H1 (cell line): ENCODE measurements at regions not wholly inside any gene's neighbourhood (a gene's known extent, or its start where the extent isn't known, plus 50 kb on each side); places are given as distances from the start of the nearest gene placed in this dataset.

Source experiments
- CTCF ChIA-PET: fragments of 300-600 bp; sonication (Branson Sonifier 250); formaldehyde crosslinking; loops from one replicate; lab custom pipeline; 2021; ENCODE audit not compliant: partially characterized antibody; lab: Charles Lee
- POLR2A ChIA-PET: fragments of 300-600 bp; sonication (Branson Sonifier 250); formaldehyde crosslinking; loops from one replicate; lab custom pipeline; 2021; ENCODE audit warnings: inconsistent platforms; ENCODE audit not compliant: partially characterized antibody; lab: Charles Lee
- DNase-seq, 2 experiments: peaks; one replicate each; pipeline versions ENCODE4 v3.0.0 to v3.0.0-alpha.2; 2010 to 2022; ENCODE audit warnings: low spot score in 2 of 2, low read depth in 1 of 2, mixed read lengths in 1 of 2
- FAIRE-seq: peaks from 2 replicates; lab custom pipeline; 2011; peaks lifted over from hg19 to GRCh38; lab: Jason Lieb, UNC
- H2AFZ ChIP-seq: 2 replicates; pipeline ENCODE4 v1.8.1; 2012; ENCODE audit warnings: low read length, inconsistent platforms
- H2AK5ac ChIP-seq: 2 replicates; pipeline ENCODE4 v1.6.1; 2013; ENCODE audit warnings: low read depth, low read length
- H2BK120ac ChIP-seq: replicated peaks from 2 replicates; pipeline ENCODE3; 2013; ENCODE audit warnings: low read depth, low read length, inconsistent platforms
- H2BK12ac ChIP-seq: 2 replicates; pipeline ENCODE4 v1.6.1; 2013; ENCODE audit warnings: low read depth, low read length
- H2BK15ac ChIP-seq: 2 replicates; pipeline ENCODE4 v1.6.1; 2013; ENCODE audit warnings: low read length
- H2BK20ac ChIP-seq: 2 replicates; pipeline ENCODE4 v1.6.1; 2013; ENCODE audit warnings: low read length
- H2BK5ac ChIP-seq: 2 replicates; pipeline ENCODE4 v1.6.1; 2013; ENCODE audit warnings: low read depth, low read length
- H3K14ac ChIP-seq: 2 replicates; pipeline ENCODE4 v1.6.1; 2013; ENCODE audit warnings: inconsistent platforms; ENCODE audit not compliant: insufficient read length
- H3K18ac ChIP-seq: 2 replicates; pipeline ENCODE4 v1.6.1; 2013; ENCODE audit warnings: low read length; ENCODE audit errors: extremely low read depth
- H3K23ac ChIP-seq: 2 replicates; pipeline ENCODE4 v1.6.1; 2013; ENCODE audit warnings: inconsistent platforms; ENCODE audit not compliant: insufficient read length
- H3K23me2 ChIP-seq: 2 replicates; pipeline ENCODE4 v1.6.1; 2013; ENCODE audit warnings: low read depth, low read length
- H3K27ac ChIP-seq: 2 replicates; pipeline ENCODE4 v1.6.1; 2011; ENCODE audit warnings: low read depth, low read length, inconsistent platforms
- H3K27me3 ChIP-seq, 4 experiments: replicated peaks in 1 of 4; 1 replicate in 1 of 4; 2 replicates in 3 of 4; pipeline versions ENCODE4 v1.6.1 to v1.8.1; 2011 to 2013; ENCODE audit warnings: low read length in 3 of 4, mild to moderate bottlenecking in 3 of 4, inconsistent platforms in 2 of 4, mixed read lengths in 2 of 4, moderate library complexity in 1 of 4; ENCODE audit not compliant: control insufficient read depth in 3 of 4, insufficient read depth in 3 of 4; ENCODE audit errors: extremely low read depth in 1 of 4
- H3K36me3 ChIP-seq, 4 experiments: 2 replicates each; pipeline versions ENCODE4 v1.6.1 to v1.8.1; 2011 to 2013; ENCODE audit warnings: mild to moderate bottlenecking in 4 of 4, low read length in 3 of 4, moderate library complexity in 2 of 4, control low read depth in 1 of 4, inconsistent platforms in 1 of 4; ENCODE audit not compliant: insufficient read depth in 4 of 4, control insufficient read depth in 2 of 4
- H3K4ac ChIP-seq: replicated peaks from 2 replicates; pipeline ENCODE3; 2013; ENCODE audit warnings: low read length, low read depth, mixed read lengths, inconsistent platforms; ENCODE audit not compliant: insufficient read length
- H3K4me1 ChIP-seq, 4 experiments: replicated peaks in 1 of 4; 1 replicate in 1 of 4; 2 replicates in 3 of 4; pipeline versions ENCODE4 v1.6.1 to v1.8.1; 2011 to 2013; ENCODE audit warnings: low read length in 3 of 4, inconsistent platforms in 2 of 4, mixed read lengths in 1 of 4; ENCODE audit not compliant: insufficient read depth in 4 of 4, control insufficient read depth in 3 of 4
- H3K4me2 ChIP-seq, 2 experiments: 2 replicates each; pipeline versions ENCODE4 v1.6.1 to v1.8.1; 2011 to 2013; ENCODE audit warnings: low read depth in 2 of 2, low read length in 2 of 2, control low read depth in 1 of 2, inconsistent platforms in 1 of 2, mild to moderate bottlenecking in 1 of 2; ENCODE audit not compliant: insufficient read depth in 1 of 2
- H3K4me3 ChIP-seq, 4 experiments: fragments of 200-600, 300-600 bp in 1 of 4; sonication (generic), shearing (Covaris generic), sonication (Bioruptor Twin) in 1 of 4; 2 replicates each; pipeline versions ENCODE4 v1.5.1 to v1.8.1; 2011 to 2016; ENCODE audit warnings: low read length in 4 of 4, low read depth in 3 of 4, control low read depth in 2 of 4, inconsistent platforms in 2 of 4, mild to moderate bottlenecking in 2 of 4, mixed read lengths in 1 of 4, moderate library complexity in 1 of 4; ENCODE audit not compliant: insufficient read depth in 2 of 4; ENCODE audit errors: extremely low read depth in 1 of 4
- H3K56ac ChIP-seq: replicated peaks from 2 replicates; pipeline ENCODE3; 2013; ENCODE audit warnings: low read depth, mild to moderate bottlenecking, mixed read lengths, low read length, inconsistent platforms; ENCODE audit not compliant: insufficient read length
- H3K79me1 ChIP-seq: 2 replicates; pipeline ENCODE4 v1.6.1; 2013; ENCODE audit warnings: low read depth, low read length, control low read depth
- H3K79me2 ChIP-seq, 2 experiments: 2 replicates each; pipeline versions ENCODE4 v1.6.1 to v1.8.1; 2012 to 2013; ENCODE audit warnings: low read length in 2 of 2, mild to moderate bottlenecking in 2 of 2, inconsistent platforms in 1 of 2; ENCODE audit not compliant: insufficient read depth in 2 of 2, control insufficient read depth in 1 of 2
- H3K9ac ChIP-seq, 4 experiments: replicated peaks in 1 of 4; 1 replicate in 1 of 4; 2 replicates in 3 of 4; pipeline versions ENCODE4 v1.6.1 to v1.8.1; 2011 to 2013; ENCODE audit warnings: low read depth in 3 of 4, low read length in 3 of 4, control low read depth in 2 of 4, mild to moderate bottlenecking in 2 of 4, moderate library complexity in 2 of 4, inconsistent platforms in 1 of 4; ENCODE audit errors: extremely low read depth in 1 of 4
- H3K9me3 ChIP-seq, 2 experiments: 2 replicates each; pipeline versions ENCODE4 v1.6.1 to v1.8.1; 2012 to 2013; ENCODE audit warnings: mild to moderate bottlenecking in 2 of 2, moderate library complexity in 2 of 2, control low read depth in 1 of 2, inconsistent platforms in 1 of 2, low read depth in 1 of 2, low read length in 1 of 2, mixed read lengths in 1 of 2; ENCODE audit not compliant: insufficient read depth in 2 of 2
- H4K20me1 ChIP-seq, 2 experiments: replicated peaks in 1 of 2; 2 replicates each; pipeline versions ENCODE3 to v1.8.1; 2011 to 2013; ENCODE audit warnings: inconsistent platforms in 2 of 2, low read length in 2 of 2, mild to moderate bottlenecking in 1 of 2; ENCODE audit not compliant: insufficient read depth in 2 of 2, control insufficient read depth in 1 of 2
- H4K5ac ChIP-seq: 2 replicates; pipeline ENCODE4 v1.6.1; 2013; ENCODE audit warnings: low read length, low read depth, mixed read lengths, inconsistent platforms; ENCODE audit not compliant: insufficient read length
- H4K8ac ChIP-seq: 2 replicates; pipeline ENCODE4 v1.8.0; 2013; ENCODE audit warnings: mild to moderate bottlenecking, moderate library complexity, low read length, inconsistent platforms; ENCODE audit not compliant: insufficient read depth; ENCODE audit errors: extremely low read depth
- H4K91ac ChIP-seq: replicated peaks from 2 replicates; pipeline ENCODE3; 2013; ENCODE audit warnings: low read length, mixed read lengths, inconsistent platforms; ENCODE audit not compliant: insufficient read length
- ASH2L ChIP-seq: fragments of 200-600, 300-600 bp; sonication (generic); IDR thresholded peaks from one replicate; pipeline ENCODE4 v1.7.1; 2017; ENCODE audit warnings: low read length
- BACH1 ChIP-seq: IDR thresholded peaks from 2 replicates; pipeline ENCODE4 v1.6.1; 2012; ENCODE audit warnings: low read length, improper control_type of control experiment
- CEBPB ChIP-seq: IDR thresholded peaks from 2 replicates; pipeline ENCODE4 v1.6.1; 2012; ENCODE audit warnings: low read depth, low read length
- CHD1 ChIP-seq: IDR thresholded peaks from 2 replicates; pipeline ENCODE4 v1.6.1; 2012; ENCODE audit warnings: low read depth, low read length, improper control_type of control experiment
- GABPA ChIP-seq: IDR thresholded peaks from 2 replicates; pipeline ENCODE4 v1.6.1; 2011; ENCODE audit warnings: mild to moderate bottlenecking, low read length, moderate library complexity, borderline replicate concordance; ENCODE audit not compliant: insufficient read depth
- HDAC6 ChIP-seq: IDR thresholded peaks from one replicate; pipeline ENCODE4 v1.7.1; 2012; ENCODE audit warnings: low read depth, mild to moderate bottlenecking, inconsistent platforms, low read length, moderate library complexity
- NANOG ChIP-seq: IDR thresholded peaks from 2 replicates; pipeline ENCODE4 v1.6.1; 2011; ENCODE audit warnings: low read length, low read depth, mild to moderate bottlenecking, inconsistent platforms; ENCODE audit not compliant: insufficient read depth, poor library complexity, severe bottlenecking
- POLR2A ChIP-seq, 2 experiments: IDR thresholded peaks; 1 replicate in 1 of 2; 2 replicates in 1 of 2; pipeline ENCODE4 v1.6.1; 2011; ENCODE audit warnings: low read depth in 2 of 2, low read length in 2 of 2, mild to moderate bottlenecking in 2 of 2; ENCODE audit errors: control extremely low read depth in 1 of 2
- RBBP5 ChIP-seq: IDR thresholded peaks from 2 replicates; pipeline ENCODE4 v1.7.1; 2012; ENCODE audit warnings: low read depth, mild to moderate bottlenecking, inconsistent platforms, low read length, moderate library complexity, borderline replicate concordance
- SAP30 ChIP-seq: fragments of 300-600 bp; sonication (generic); IDR thresholded peaks from 2 replicates; pipeline ENCODE4 v1.7.1; 2012; ENCODE audit warnings: low read length, moderate library complexity, mild to moderate bottlenecking, inconsistent platforms; ENCODE audit not compliant: insufficient read depth, insufficient replicate concordance
- SIRT6 ChIP-seq: IDR thresholded peaks from one replicate; pipeline ENCODE4 v1.7.1; 2012; ENCODE audit warnings: low read length, inconsistent platforms
- SP4 ChIP-seq: IDR thresholded peaks from 2 replicates; pipeline ENCODE4 v1.6.1; 2012; ENCODE audit warnings: low read length, inconsistent platforms
- SRF ChIP-seq: IDR thresholded peaks from 2 replicates; pipeline ENCODE4 v1.6.1; 2011; ENCODE audit warnings: mild to moderate bottlenecking, low read depth, low read length, moderate library complexity
- TAF1 ChIP-seq: IDR thresholded peaks from 2 replicates; pipeline ENCODE4 v1.6.1; 2011; ENCODE audit warnings: mild to moderate bottlenecking, low read depth, low read length
- TCF12 ChIP-seq: IDR thresholded peaks from 2 replicates; pipeline ENCODE4 v1.6.1; 2011; ENCODE audit warnings: low read depth, mild to moderate bottlenecking, low read length
- TEAD4 ChIP-seq: IDR thresholded peaks from 2 replicates; pipeline ENCODE4 v1.6.1; 2012; ENCODE audit warnings: low read depth, low read length, inconsistent platforms, mixed read lengths
- YY1 ChIP-seq: IDR thresholded peaks from 2 replicates; pipeline ENCODE4 v1.6.1; 2011; ENCODE audit warnings: low read depth, mild to moderate bottlenecking, low read length

DNA sequence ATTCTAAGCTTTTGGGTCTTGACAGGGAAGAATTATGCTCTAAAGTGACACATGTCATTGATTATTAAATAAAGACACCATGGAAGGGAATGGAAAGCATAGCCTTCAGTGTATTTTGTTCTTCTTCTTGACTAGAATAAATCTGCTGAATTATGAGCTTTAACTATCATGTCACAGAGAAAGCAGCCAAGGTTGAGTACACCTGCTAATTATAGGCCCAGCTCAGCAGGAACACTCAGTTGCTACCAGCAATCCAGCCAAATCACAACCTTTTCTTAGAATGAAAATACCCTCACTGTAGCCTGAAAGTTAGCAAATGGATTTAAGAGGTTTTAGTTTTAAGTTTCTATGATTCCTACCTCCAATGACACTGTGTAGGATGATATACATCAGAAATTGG is 225.3 kb upstream of the RHOBTB1 start:
- FAIRE-seq: no peak
- no peak overlapping the region for H3K9ac ChIP-seq
- H4K5ac ChIP-seq: no peak overlapping the region
- H3K18ac ChIP-seq: no peak overlapping the region
- H2BK120ac ChIP-seq: no peak overlapping the region
- no peak overlapping the region for H3K4ac ChIP-seq
- H4K20me1 ChIP-seq: no peaks in the 10 kb centered on the region
- H2BK15ac ChIP-seq: no peak overlapping the region
- H3K23me2 ChIP-seq: no peaks in the 10 kb centered on the region; the same call in 1 of the 2 replicates
- no peak overlapping the region for H2BK12ac ChIP-seq
- no peak overlapping the region for H2AFZ ChIP-seq
- no peak overlapping the region for H3K27ac ChIP-seq
- H3K79me1 ChIP-seq: no peaks in the 10 kb centered on the region
- H3K36me3 ChIP-seq: no peaks in the 10 kb centered on the region
- no peak overlapping the region for H4K91ac ChIP-seq
- TF ChIP-seq SAP30: no peak
- no peak for TF ChIP-seq HDAC6
- TF ChIP-seq POLR2A (IDR thresholded peaks at IDR 0.05; ENCODE audit: control extremely low read depth in 1 of 2, low read depth in 2 of 2, low read length in 2 of 2): no peak
- no peak for TF ChIP-seq CHD1
- no peak for TF ChIP-seq SIRT6
- no peak for TF ChIP-seq GABPA
- TF ChIP-seq TEAD4: no peak
- TF ChIP-seq TAF1: no peak
- no peak for TF ChIP-seq NANOG
- no peak for TF ChIP-seq SRF
- no peak for TF ChIP-seq SP4
- TF ChIP-seq TCF12: no peak
- TF ChIP-seq CEBPB: no peak
- no peak for TF ChIP-seq RBBP5
- no peak for TF ChIP-seq YY1
- TF ChIP-seq BACH1: no peak
- TF ChIP-seq ASH2L: no peak
- H3K79me2 ChIP-seq: no peaks in the 10 kb centered on the region
- H3K9me3 ChIP-seq: no peaks in the 10 kb centered on the region
- H3K56ac ChIP-seq: no peak overlapping the region
- CTCF ChIA-PET: interaction anchor here (0.6 to 0.7 kb wide), 2 partner anchors 21 to 286 kb away, joined by 3 read pairs; no protein-coding TSS in a partner anchor
- no peak overlapping the region for H3K4me3 ChIP-seq
- no peak overlapping the region for H2BK5ac ChIP-seq
- H3K27me3 ChIP-seq: no peaks in the 10 kb centered on the region
- no peak for DNase-seq
- no peak overlapping the region for H3K4me2 ChIP-seq
- POLR2A ChIA-PET: no interaction called here
- H3K23ac ChIP-seq: no peak overlapping the region
- no peak overlapping the region for H2AK5ac ChIP-seq
- H2BK20ac ChIP-seq: no peak overlapping the region
- H3K4me1 ChIP-seq: no peaks in the 10 kb centered on the region
- no peak overlapping the region for H3K14ac ChIP-seq
- no peak overlapping the region for H4K8ac ChIP-seq
